Peyer's patch (tissue), 4 donors: ENCODE measurements at regions not wholly inside any gene's neighbourhood (a gene's known extent, or its start where the extent isn't known, plus 50 kb on each side); places are given as distances from the start of the nearest gene placed in this dataset.

Source experiments
- CTCF ChIP-seq, 6 experiments: fragments of 450-650 bp in 4 of 6; fragments of 200-600 bp in 2 of 6; sonication (generic) in 1 of 6; IDR thresholded peaks; one replicate each; pipeline ENCODE4 v1.5.1; 2017 to 2019; ENCODE audit warnings: antibody characterized with exemption in 6 of 6, mild to moderate bottlenecking in 3 of 6, moderate library complexity in 1 of 6
- POLR2A ChIP-seq, 2 donors: fragments of 450-650 bp; IDR thresholded peaks; one replicate each; pipeline ENCODE4 v1.5.1; 2017; ENCODE audit warnings: antibody characterized with exemption in 2 of 2, mild to moderate bottlenecking in 2 of 2, moderate library complexity in 2 of 2

- TF ChIP-seq CTCF (IDR thresholded peaks at IDR 0.05) = no peak
- no peak for TF ChIP-seq POLR2A (IDR thresholded peaks at IDR 0.05)
Observed at GRCh38 chr15:29420188-29420587, 150.6 kb upstream of the NSMCE3 start.
